ENCODE measurements at regions not wholly inside any gene's neighbourhood (a gene's known extent, or its start where the extent isn't known, plus 50 kb on each side); places are given as distances from the start of the nearest gene placed in this dataset.

GRCh38 chrX:39452401-39452800 lies 645.4 kb downstream of the BCOR start:
- DNase-seq = no peak

DNA sequence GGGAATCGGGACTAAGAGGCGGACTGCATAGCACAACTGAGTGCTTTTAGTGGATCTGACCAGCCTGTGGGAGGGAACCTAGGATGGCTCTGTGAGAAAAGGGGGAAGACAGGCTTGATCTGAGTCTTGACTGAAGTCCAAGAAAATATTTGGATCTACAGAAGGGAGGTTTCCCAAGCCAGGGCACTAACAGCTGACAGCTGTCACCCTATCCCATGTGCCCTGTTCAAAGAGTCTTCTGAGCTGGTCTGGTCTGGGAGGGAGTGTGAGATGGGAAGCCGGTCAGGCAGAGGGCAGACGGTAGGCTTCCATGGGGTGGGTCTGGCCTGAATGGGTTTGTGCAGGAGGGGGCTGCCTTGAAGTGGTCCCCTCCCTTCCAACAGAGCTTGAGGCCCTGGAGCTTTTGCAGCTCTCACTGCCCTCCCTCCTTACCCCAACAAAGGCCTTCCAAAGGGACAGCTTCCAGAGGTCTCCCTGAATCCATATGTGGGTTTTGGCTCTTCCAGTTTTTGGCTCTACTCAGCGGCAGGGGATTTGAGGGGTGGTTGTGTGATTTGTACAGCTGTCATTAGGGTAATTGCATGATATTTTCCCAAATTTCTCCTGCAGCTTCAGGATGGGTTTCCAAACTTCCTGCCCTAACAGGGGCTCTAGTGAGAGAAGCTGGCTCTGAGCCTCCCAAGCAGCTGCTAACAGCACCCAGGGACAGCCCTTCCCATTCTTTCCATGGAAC lies 643.7 kb downstream of the BCOR start:
- DNase-seq = no peak

- DNase-seq = no peak
These were observed 640.7 kb downstream of the BCOR start for GRCh38 chrX:39456894-39457604.

- no peak for DNase-seq
These were observed 639.0 kb downstream of the BCOR start for GRCh38 chrX:39458779-39459178.

- DNase-seq = no peak
These were observed 638.6 kb downstream of the BCOR start for GRCh38 chrX:39459204-39459603.

- DNase-seq = no peak
These were observed 637.8 kb downstream of the BCOR start for GRCh38 chrX:39459952-39460351.

GRCh38 chrX:39460499-39460898 lies 637.3 kb downstream of the BCOR start:
- DNase-seq = no peak

DNA sequence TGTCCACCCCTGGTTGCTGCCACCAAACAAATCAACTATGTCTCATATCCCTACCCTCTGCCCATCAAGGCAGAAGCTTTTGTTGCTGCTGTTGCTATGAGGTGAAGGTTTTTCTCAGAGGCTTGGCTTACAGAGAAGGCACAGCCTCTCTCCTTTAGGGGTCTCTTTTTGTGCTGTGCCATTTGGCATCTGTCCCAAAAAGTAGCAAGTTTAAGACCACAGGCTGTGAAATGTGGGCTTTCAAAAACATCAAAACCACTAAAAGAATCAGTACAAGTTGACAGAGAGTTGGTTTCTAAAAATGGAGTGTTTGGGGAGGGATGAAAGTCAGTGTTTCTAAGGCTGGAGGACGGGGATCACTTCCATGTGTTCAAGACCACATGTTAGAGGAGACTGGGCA lies 634.9 kb downstream of the BCOR start:
- no peak for DNase-seq

GRCh38 chrX:39464253-39464652 lies 633.5 kb downstream of the BCOR start:
- no peak for DNase-seq

- no peak for DNase-seq
These were observed 632.3 kb downstream of the BCOR start for GRCh38 chrX:39465467-39465866.

GRCh38 chrX:39465906-39466305 lies 631.9 kb downstream of the BCOR start:
- no peak for DNase-seq

- no peak for DNase-seq
These were observed 628.6 kb downstream of the BCOR start for GRCh38 chrX:39469126-39469525.

- no peak for DNase-seq
These were observed 627.0 kb downstream of the BCOR start for GRCh38 chrX:39470588-39471407.

DNA sequence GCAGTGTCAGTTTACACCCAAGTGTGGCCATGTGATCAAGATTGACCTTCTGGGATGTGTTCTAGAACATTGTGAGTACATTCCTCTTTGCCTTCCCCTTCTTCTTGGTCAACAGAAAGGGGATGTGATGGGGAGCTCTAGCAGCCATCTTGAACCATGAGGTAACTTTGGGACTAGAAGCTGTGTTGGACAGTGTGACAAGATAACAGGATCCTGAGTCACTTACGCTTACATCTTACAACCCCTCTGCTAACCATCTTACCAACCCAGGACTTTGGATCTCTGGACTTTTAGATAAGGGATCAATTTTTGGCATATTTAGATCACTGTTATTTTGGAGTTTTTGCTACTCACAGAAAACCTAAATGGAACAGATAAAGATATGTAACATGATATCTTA lies 625.6 kb downstream of the BCOR start:
- no peak for DNase-seq

DNA sequence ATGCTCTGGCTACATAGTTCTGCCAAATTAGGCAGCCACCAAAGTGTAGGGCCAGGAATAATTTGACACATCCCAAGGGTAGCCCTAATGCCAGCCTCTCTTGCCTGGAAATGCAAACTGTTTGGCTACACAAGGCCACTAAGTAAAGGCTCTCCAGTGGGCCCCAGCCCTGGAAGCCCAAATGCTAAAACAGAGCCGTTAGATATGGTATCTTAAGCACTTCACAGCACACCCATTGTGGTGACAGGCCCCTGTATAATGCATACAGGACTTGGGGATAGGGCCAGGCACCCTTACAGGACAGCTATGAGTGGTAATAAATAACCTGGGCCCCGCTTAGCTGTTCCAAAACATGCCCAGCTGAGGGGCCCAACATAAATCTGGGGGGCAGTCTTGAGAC lies 623.9 kb downstream of the BCOR start:
- DNase-seq = no peak

DNA sequence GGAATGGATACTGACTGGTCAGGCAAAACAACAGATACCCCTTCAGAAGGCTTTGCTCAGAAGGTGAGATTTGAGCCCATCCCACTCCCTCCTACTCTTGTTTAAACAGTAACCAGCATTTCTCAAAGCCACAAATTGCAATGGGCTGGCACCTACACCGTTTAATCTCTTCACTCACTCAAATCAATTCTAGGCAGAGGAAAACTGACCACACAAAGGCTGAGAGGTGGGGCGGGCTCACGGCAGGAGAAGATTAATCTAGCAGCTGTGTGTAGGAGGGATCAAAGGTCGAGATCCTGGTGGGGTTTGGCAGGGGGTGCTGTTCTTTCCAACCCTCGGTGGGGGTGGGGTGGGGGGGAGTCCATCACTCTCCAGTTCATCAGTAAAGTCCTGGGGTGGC lies 622.4 kb downstream of the BCOR start:
- DNase-seq = no peak

DNA sequence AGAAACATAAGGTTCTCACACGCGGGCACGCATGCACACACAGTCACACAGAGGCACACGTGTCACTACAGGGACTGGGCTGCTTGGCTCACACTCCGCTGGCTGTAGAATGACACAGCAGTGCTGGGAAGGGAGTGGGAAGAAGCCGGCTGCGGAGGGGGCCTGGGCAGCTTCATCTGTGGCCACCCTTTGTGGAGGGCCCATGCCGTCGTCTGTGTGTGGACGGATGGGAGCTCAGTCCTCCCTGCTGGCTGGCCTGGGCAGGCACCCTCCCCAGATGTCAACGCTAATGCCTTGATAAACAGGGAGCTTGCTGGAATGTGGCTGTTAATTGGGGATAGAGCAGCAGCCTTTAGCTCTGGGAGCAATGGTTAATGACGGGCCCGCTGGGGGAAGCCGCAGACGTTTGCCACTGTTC lies 621.1 kb downstream of the BCOR start:
- no peak for DNase-seq

DNA sequence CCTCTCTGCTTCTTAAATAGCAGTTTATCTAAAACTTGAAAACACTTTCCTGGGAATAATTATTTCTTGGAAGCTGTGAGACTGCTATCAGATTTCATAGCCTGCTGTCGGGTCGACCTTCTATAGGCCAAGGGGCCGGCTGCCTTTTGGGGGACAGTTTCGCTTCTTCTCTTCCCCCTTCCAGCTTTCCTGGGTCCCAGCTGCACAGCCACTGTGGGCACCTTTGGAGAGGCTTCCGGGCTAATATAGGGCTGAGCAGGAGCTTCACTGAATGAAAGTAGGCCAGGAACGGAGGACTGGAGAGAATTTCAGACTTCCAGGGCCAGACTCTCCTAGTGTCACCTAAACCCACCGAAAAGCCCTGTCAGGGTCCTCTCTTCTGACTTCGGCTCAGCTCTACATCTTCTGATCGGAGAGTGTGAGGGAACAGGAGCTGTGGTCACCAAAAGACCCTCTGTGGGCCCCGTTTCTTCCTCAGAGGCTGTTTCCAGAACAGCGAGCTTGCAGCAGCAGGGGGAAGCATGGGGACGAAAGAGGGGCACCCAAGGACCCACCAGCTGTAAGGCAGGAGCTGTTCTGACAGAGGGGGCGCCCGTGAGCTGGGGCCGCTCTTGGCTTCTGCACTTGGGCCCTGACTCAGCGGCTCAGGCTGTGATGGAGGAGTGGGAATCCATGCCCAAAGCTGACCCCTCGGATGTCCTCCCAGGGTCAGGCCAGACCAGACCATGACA lies 620.6 kb downstream of the BCOR start:
- DNase-seq = peak; percentile 14

DNA sequence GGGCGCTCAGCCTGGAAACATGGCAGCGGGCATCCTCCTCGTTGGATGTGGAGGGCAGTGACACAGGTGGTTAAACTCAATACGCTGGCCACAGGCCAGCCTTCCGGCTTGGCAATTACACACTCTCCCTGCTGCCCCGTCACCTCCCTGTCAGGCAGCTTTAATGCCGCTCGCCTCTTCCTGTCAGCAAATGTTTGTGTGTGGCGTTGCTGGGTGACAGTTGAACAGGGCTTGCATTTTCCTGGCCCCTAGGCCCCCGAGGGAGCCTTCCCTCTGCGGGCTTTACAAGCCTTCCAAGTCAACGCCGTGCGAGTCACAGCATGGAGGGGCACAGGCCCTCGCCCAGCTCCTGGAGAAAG lies 620.0 kb downstream of the BCOR start:
- DNase-seq = peak; percentile 34

GRCh38 chrX:39479856-39480255 lies 617.9 kb downstream of the BCOR start:
- DNase-seq = no peak

GRCh38 chrX:39480963-39481362 lies 616.8 kb downstream of the BCOR start:
- DNase-seq = no peak

DNA sequence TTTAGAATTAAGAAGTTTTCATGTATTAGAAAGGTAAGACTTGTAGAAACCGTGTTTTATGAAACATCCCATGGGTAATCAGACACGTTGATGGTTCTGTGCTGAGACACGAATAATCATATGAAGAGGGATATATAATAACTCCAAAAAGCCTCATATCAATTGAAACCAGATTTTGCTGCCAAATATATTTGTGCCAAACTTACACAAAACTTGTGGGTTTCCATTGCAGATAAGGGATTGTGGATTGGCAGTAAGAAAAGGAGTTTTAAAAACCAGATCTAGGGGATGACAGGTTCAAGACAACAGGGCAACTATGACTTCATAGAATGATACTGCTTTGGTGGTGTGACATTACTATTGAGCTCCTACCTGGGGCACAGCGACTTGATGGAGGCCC lies 616.1 kb downstream of the BCOR start:
- no peak for DNase-seq
